Gastrocnemius medialis (tissue), 4 donors: ENCODE measurements at regions not wholly inside any gene's neighbourhood (a gene's known extent, or its start where the extent isn't known, plus 50 kb on each side); places are given as distances from the start of the nearest gene placed in this dataset.

Experiments
- ATAC-seq, 2 donors: fragments of 150-250 bp; one replicate each; pipeline ENCODE4 v1.9.1; 2016
- DNase-seq, 2 donors: peaks; one replicate each; pipeline ENCODE4 v3.0.0-alpha.2; 2019
- H3K27ac ChIP-seq, 4 donors: fragments of 200-600 bp; sonication (generic); 1 replicate in 1 of 4; 2 replicates in 3 of 4; pipeline ENCODE4 v1.5.1; 2016 to 2018; ENCODE audit warnings: mild to moderate bottlenecking in 2 of 4, moderate library complexity in 1 of 4
- H3K27me3 ChIP-seq, 3 donors: fragments of 200-600 bp; sonication (generic) in 2 of 3; 1 replicate in 1 of 3; 2 replicates in 2 of 3; pipeline versions ENCODE4 v1.5.1 to v1.6.0; 2016 to 2019; ENCODE audit warnings: mild to moderate bottlenecking in 1 of 3, moderate library complexity in 1 of 3
- H3K36me3 ChIP-seq, 2 donors: fragments of 200-600 bp; sonication (generic) in 1 of 2; one replicate each; pipeline ENCODE4 v1.5.1; 2017 to 2018
- H3K4me1 ChIP-seq, 2 donors: fragments of 200-600 bp; sonication (generic) in 1 of 2; one replicate each; pipeline ENCODE4 v1.5.1; 2016 to 2017; ENCODE audit warnings: mild to moderate bottlenecking in 2 of 2
- H3K4me3 ChIP-seq, 4 donors: fragments of 200-600 bp; sonication (generic) in 3 of 4; 1 replicate in 1 of 4; 2 replicates in 3 of 4; pipeline ENCODE4 v1.5.1; 2016 to 2019; ENCODE audit warnings: mild to moderate bottlenecking in 2 of 4
- H3K9me3 ChIP-seq, 3 donors: fragments of 200-600 bp; sonication (generic) in 2 of 3; 1 replicate in 1 of 3; 2 replicates in 2 of 3; pipeline ENCODE4 v1.5.1; 2016 to 2019
- POLR2A ChIP-seq, 2 donors: fragments of 450-650 bp; IDR thresholded peaks; one replicate each; pipeline ENCODE4 v1.6.1; 2017; ENCODE audit warnings: antibody characterized with exemption in 2 of 2, mild to moderate bottlenecking in 2 of 2, moderate library complexity in 2 of 2
- in situ Hi-C, 4 donors: fragments of 200-750 bp; cut with MboI; loops; one replicate each; pipeline versions ENCODE4 v1.15.0 to v1.8.0; 2017; ENCODE audit warnings: low sequenced_read_pairs in 4 of 4
- intact Hi-C: fragments of 100-400 bp; cut with DNase I; formaldehyde crosslinking; loops from one replicate; pipeline ENCODE4 v1.15.1; 2023; ENCODE audit warnings: low total_unique reads
- TF ChIP-seq, protein P1 (sequence below), 5 experiments: fragments of 450-650 bp in 3 of 5; fragments of 200-600 bp in 2 of 5; sonication (generic) in 2 of 5; IDR thresholded peaks in 4 of 5; conservative IDR thresholded peaks in 1 of 5; 1 replicate in 4 of 5; 2 replicates in 1 of 5; pipeline ENCODE4 v1.5.1; 2016 to 2019; ENCODE audit warnings: antibody characterized with exemption in 5 of 5, mild to moderate bottlenecking in 3 of 5, moderate library complexity in 3 of 5

DNA sequence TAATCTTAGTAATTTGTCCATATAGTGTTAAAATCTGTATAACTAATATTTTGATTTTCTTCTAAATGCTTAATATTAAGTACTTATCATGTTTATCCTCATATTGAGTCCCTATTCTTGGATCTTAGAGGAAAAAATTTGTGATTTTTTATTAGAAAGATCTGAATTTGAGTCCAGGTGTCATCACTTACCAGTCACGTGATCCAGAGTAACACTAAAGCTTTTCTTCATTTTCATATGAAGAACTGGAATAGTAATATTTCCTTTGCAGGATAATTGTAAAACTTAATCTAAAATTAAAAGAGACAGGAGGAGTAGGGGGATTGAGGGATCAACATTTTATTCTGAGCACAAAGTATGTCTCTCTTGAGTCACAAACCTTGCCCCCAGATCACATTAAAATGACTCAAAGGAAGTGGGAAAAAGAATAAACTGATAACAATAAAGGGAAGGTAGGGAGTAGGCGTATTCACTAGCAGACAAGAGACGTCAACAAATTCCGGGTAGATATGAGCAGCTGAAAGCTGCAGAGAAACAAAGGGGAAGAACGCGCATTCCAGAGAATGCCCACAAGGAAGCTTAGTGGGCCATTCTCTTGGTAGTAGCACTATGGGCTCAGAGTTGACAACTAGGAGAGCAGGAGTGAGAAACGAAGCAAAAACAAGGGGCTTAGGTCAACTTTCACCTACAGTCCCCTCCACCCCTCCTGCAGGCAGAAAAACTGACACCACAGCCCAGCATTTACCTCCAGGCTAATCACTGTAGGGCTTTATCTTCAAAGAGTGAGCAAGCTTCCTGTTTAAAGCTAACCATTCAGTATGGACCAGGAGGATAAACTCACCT lies 123.1 kb downstream of the SPRY2 start:
- DNase-seq (no peak), ATAC-seq (no peak)
- intact Hi-C loops, result no loop called here
- Histone ChIP-seq H3K36me3 (no peaks in the 10 kb centered on the region), H3K4me3 (no peak overlapping the region), H3K27me3 (no peaks in the 10 kb centered on the region), H3K27ac (no peak overlapping the region), H3K9me3 (no peaks in the 10 kb centered on the region), H3K4me1 (no peaks in the 10 kb centered on the region)
- no peak for TF ChIP-seq POLR2A (IDR thresholded peaks at IDR 0.05)
- TF ChIP-seq, protein P1, sequence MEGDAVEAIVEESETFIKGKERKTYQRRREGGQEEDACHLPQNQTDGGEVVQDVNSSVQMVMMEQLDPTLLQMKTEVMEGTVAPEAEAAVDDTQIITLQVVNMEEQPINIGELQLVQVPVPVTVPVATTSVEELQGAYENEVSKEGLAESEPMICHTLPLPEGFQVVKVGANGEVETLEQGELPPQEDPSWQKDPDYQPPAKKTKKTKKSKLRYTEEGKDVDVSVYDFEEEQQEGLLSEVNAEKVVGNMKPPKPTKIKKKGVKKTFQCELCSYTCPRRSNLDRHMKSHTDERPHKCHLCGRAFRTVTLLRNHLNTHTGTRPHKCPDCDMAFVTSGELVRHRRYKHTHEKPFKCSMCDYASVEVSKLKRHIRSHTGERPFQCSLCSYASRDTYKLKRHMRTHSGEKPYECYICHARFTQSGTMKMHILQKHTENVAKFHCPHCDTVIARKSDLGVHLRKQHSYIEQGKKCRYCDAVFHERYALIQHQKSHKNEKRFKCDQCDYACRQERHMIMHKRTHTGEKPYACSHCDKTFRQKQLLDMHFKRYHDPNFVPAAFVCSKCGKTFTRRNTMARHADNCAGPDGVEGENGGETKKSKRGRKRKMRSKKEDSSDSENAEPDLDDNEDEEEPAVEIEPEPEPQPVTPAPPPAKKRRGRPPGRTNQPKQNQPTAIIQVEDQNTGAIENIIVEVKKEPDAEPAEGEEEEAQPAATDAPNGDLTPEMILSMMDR (IDR thresholded peaks at IDR 0.05 in 4 of 5, conservative IDR thresholded peaks at IDR 0.05 in 1 of 5), result no peak
- in situ Hi-C loops, result no loop called here

DNA sequence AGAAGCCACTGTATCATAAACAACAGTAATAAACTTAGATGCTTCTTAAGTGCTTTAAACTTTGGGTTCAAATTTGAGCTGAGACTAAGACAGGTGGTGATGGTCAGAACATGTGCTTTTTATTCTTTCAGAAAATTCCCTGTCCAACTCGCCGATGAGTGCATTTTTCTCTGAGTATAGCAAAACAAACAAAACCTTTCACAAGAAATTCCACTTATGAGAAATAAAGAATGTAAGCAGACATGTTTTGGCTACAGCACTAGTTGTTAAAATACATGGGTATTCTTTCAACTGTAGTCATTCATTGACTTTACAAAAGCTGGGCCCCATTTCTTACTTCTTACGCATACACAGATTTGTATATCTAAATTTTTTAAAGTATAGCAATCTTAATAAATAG lies 125.6 kb downstream of the SPRY2 start:
- H3K4me1 ChIP-seq, result no peaks in the 10 kb centered on the region
- intact Hi-C loops (no loop called here), in situ Hi-C loops (no loop called here)
- DNase-seq, result no peak
- no peaks in the 10 kb centered on the region for H3K27me3 ChIP-seq
- no peak for ATAC-seq
- H3K27ac ChIP-seq, result no peak overlapping the region
- no peaks in the 10 kb centered on the region for H3K9me3 ChIP-seq
- H3K4me3 ChIP-seq, result no peak overlapping the region
- no peak for TF ChIP-seq POLR2A (IDR thresholded peaks at IDR 0.05)
- TF ChIP-seq, protein P1 (IDR thresholded peaks at IDR 0.05 in 4 of 5, conservative IDR thresholded peaks at IDR 0.05 in 1 of 5), result no peak
- no peaks in the 10 kb centered on the region for H3K36me3 ChIP-seq

DNA sequence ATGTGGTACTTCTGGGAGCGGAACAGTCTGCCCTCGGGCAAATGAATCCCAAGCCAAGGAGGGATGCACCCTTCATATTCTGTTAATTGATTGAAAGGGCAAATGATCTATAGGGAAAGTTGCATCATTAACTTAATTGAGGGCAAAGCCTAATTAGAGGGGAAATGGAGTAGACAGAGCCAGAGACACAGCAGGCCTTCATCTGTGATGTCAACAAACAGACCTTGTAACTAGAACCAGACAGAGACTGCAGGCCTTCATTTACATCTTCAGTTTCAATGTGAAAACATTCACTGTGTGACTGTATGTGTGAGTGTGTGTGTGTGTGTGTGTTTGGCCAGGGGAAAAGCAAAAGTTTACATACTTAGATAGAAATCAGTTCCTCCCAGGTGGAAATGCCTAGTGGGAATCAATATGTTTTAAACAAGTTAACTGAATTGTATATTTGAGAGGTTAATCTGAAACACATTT lies 126.4 kb downstream of the SPRY2 start:
- TF ChIP-seq, protein P1 (IDR thresholded peaks at IDR 0.05 in 4 of 5, conservative IDR thresholded peaks at IDR 0.05 in 1 of 5), result no peak
- TF ChIP-seq POLR2A (IDR thresholded peaks at IDR 0.05), result no peak
- Histone ChIP-seq H3K4me3 (no peak overlapping the region), H3K36me3 (no peaks in the 10 kb centered on the region), H3K4me1 (no peaks in the 10 kb centered on the region), H3K27ac (no peak overlapping the region), H3K9me3 (no peaks in the 10 kb centered on the region), H3K27me3 (no peaks in the 10 kb centered on the region)
- intact Hi-C loops, result no loop called here
- no peak for ATAC-seq
- in situ Hi-C loops, result no loop called here
- DNase-seq, result no peak

DNA sequence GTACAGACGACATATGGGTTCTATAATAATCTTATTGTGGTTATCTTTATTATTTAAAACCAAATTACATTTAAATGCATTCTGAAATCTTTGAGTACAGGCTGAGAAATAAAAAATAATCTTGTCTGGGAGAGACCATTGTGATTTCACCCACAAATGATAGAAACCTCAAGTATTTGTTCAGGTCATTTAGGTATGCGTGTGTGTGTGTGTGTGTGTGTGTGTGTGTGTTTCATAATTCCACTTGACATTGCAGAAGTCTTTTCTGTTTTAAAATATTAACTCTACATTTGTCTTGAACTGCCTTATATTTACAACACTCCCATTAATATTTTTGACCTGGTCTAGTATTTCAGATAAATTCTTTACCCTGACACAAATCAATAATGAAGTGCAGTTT lies 126.9 kb downstream of the SPRY2 start:
- no peak for TF ChIP-seq POLR2A (IDR thresholded peaks at IDR 0.05)
- TF ChIP-seq, protein P1 (IDR thresholded peaks at IDR 0.05 in 4 of 5, conservative IDR thresholded peaks at IDR 0.05 in 1 of 5), result no peak
- intact Hi-C loops, result no loop called here
- Histone ChIP-seq H3K36me3 (no peaks in the 10 kb centered on the region), H3K4me1 (no peaks in the 10 kb centered on the region), H3K4me3 (no peak overlapping the region), H3K9me3 (no peaks in the 10 kb centered on the region), H3K27me3 (no peaks in the 10 kb centered on the region), H3K27ac (no peak overlapping the region)
- ATAC-seq (no peak), DNase-seq (no peak)
- in situ Hi-C loops, result no loop called here
